GM23248 (cell line): ENCODE measurements at regions not wholly inside any gene's neighbourhood (a gene's known extent, or its start where the extent isn't known, plus 50 kb on each side); places are given as distances from the start of the nearest gene placed in this dataset.

Experiments used
- DNase-seq: peaks from one replicate; pipeline ENCODE4 v3.0.0-alpha.2; 2015
- H2AFZ ChIP-seq: fragments of 200-600 bp; sonication (generic); 2 replicates; pipeline ENCODE4 v1.6.1; 2016; ENCODE audit warnings: antibody characterized with exemption
- H3F3A ChIP-seq: fragments of 200-600 bp; sonication (generic); 2 replicates; pipeline ENCODE4 v1.6.1; 2016; ENCODE audit warnings: mild to moderate bottlenecking, antibody characterized with exemption, mixed run types; ENCODE audit not compliant: insufficient read depth
- H3K27ac ChIP-seq: fragments of 200-600 bp; sonication (generic); 2 replicates; pipeline ENCODE4 v1.5.1; 2016; ENCODE audit warnings: mild to moderate bottlenecking
- H3K27me3 ChIP-seq: fragments of 200-600 bp; sonication (generic); replicated peaks from 2 replicates; pipeline ENCODE4 v1.6.1; 2016; ENCODE audit warnings: mild to moderate bottlenecking; ENCODE audit not compliant: insufficient read depth
- H3K36me3 ChIP-seq: fragments of 200-600 bp; sonication (generic); 2 replicates; pipeline ENCODE4 v1.6.1; 2016; ENCODE audit warnings: low read depth, mild to moderate bottlenecking
- H3K4me1 ChIP-seq: fragments of 200-600 bp; sonication (generic); 2 replicates; pipeline ENCODE4 v1.6.1; 2016; ENCODE audit warnings: mild to moderate bottlenecking; ENCODE audit not compliant: insufficient read depth
- H3K4me2 ChIP-seq: fragments of 200-600 bp; sonication (generic); one replicate; pipeline ENCODE4 v1.6.1; 2016; ENCODE audit warnings: mild to moderate bottlenecking; ENCODE audit not compliant: unreplicated experiment
- H3K4me3 ChIP-seq: fragments of 200-600 bp; sonication (generic); 2 replicates; pipeline ENCODE4 v1.5.1; 2016; ENCODE audit warnings: mild to moderate bottlenecking
- H3K79me2 ChIP-seq: fragments of 200-600 bp; sonication (generic); 2 replicates; pipeline ENCODE4 v1.6.1; 2016; ENCODE audit warnings: mild to moderate bottlenecking; ENCODE audit not compliant: insufficient read depth
- H3K9ac ChIP-seq: fragments of 200-600 bp; sonication (generic); 2 replicates; pipeline ENCODE4 v1.6.1; 2016; ENCODE audit warnings: mild to moderate bottlenecking
- H3K9me2 ChIP-seq: fragments of 200-600 bp; sonication (generic); 2 replicates; pipeline ENCODE4 v1.6.1; 2016; ENCODE audit warnings: mixed run types, mild to moderate bottlenecking, moderate library complexity; ENCODE audit not compliant: insufficient read depth
- H3K9me3 ChIP-seq: fragments of 200-600 bp; sonication (generic); one replicate; pipeline ENCODE4 v1.6.1; 2017; ENCODE audit warnings: low read depth
- H4K20me1 ChIP-seq: fragments of 200-600 bp; sonication (generic); 2 replicates; pipeline ENCODE4 v1.6.0; 2016; ENCODE audit not compliant: insufficient read depth
- EZH2 ChIP-seq: fragments of 200-600 bp; sonication (generic); IDR thresholded peaks from 2 replicates; pipeline ENCODE4 v1.6.1; 2018; ENCODE audit warnings: antibody characterized with exemption, mild to moderate bottlenecking; ENCODE audit not compliant: insufficient read depth, poor library complexity, severe bottlenecking
- EZH2phosphoT487 ChIP-seq: fragments of 200-600 bp; sonication (generic); IDR thresholded peaks from 2 replicates; pipeline ENCODE4 v1.6.1; 2018; ENCODE audit warnings: antibody characterized with exemption, moderate library complexity, mild to moderate bottlenecking, low read depth; ENCODE audit not compliant: insufficient read depth
- WGBS, 2 experiments: methylation state at CpG; one replicate each; pipeline ENCODE4 v1.1.6; 2015 to 2017; ENCODE audit warnings: low lambda C conversion rate in 2 of 2, low coverage in 1 of 2; ENCODE audit errors: missing lambda C conversion rate in 2 of 2; 5-methylcytosine and 5-hydroxymethylcytosine counted together
- in situ Hi-C: fragments of 300-500 bp; cut with MboI; formaldehyde crosslinking; loops from 2 replicates; pipeline ENCODE4 v1.15.0; 2020

GRCh38 chr2:236657215-236657614 is 87.6 kb downstream of the ACKR3 start:
- H3K4me2 ChIP-seq, result no peak overlapping the region
- no peaks in the 10 kb centered on the region for H4K20me1 ChIP-seq
- peaks cover 22% of the 10 kb centered on the region for H3K4me1 ChIP-seq
- no peaks in the 10 kb centered on the region for H3K9me3 ChIP-seq
- no peak overlapping the region for H2AFZ ChIP-seq
- WGBS, 2 experiments, result 91 to 96% methylated on average over 5 of the region's 5 CpGs
- no peak overlapping the region for H3K4me3 ChIP-seq
- DNase-seq, result no peak
- peaks cover 22% of the 10 kb centered on the region for H3F3A ChIP-seq
- H3K27me3 ChIP-seq, result no peaks in the 10 kb centered on the region
- in situ Hi-C loops, result no loop called here
- H3K36me3 ChIP-seq, result no peaks in the 10 kb centered on the region
- H3K9me2 ChIP-seq, result no peaks in the 10 kb centered on the region
- no peaks in the 10 kb centered on the region for H3K79me2 ChIP-seq
- no peak overlapping the region for H3K9ac ChIP-seq
- no peak overlapping the region for H3K27ac ChIP-seq
- TF ChIP-seq EZH2phosphoT487 (no peak), EZH2 (no peak)

- TF ChIP-seq EZH2phosphoT487 (no peak), EZH2 (no peak)
- H3K9ac ChIP-seq, result no peak overlapping the region
- no peaks in the 10 kb centered on the region for H3K9me2 ChIP-seq
- no peak overlapping the region for H3K4me3 ChIP-seq
- H3K27ac ChIP-seq, result no peak overlapping the region
- in situ Hi-C loops, result no loop called here
- H3K36me3 ChIP-seq, result no peaks in the 10 kb centered on the region
- H3K4me2 ChIP-seq, result no peak overlapping the region
- no peaks in the 10 kb centered on the region for H3K27me3 ChIP-seq
- H3K9me3 ChIP-seq, result no peaks in the 10 kb centered on the region
- H3F3A ChIP-seq, result peaks cover 28% of the 10 kb centered on the region
- peaks cover 28% of the 10 kb centered on the region for H3K4me1 ChIP-seq
- 87 to 92% methylated on average over 4 of the region's 4 CpGs for WGBS, 2 experiments
- no peaks in the 10 kb centered on the region for H3K79me2 ChIP-seq
- DNase-seq, result no peak
- H4K20me1 ChIP-seq, result no peaks in the 10 kb centered on the region
- no peak overlapping the region for H2AFZ ChIP-seq
Measured at GRCh38 chr2:236657801-236658200, 88.2 kb downstream of the ACKR3 start.

GRCh38 chr2:236658974-236659757 is 89.5 kb downstream of the ACKR3 start:
- WGBS, 2 experiments, result 85 to 87% methylated on average over 16 of the region's 16 CpGs
- no peak overlapping the region for H3K4me2 ChIP-seq
- no peaks in the 10 kb centered on the region for H3K27me3 ChIP-seq
- no peak overlapping the region for H3K4me3 ChIP-seq
- TF ChIP-seq EZH2 (no peak), EZH2phosphoT487 (no peak)
- in situ Hi-C loops, result no loop called here
- no peaks in the 10 kb centered on the region for H3K36me3 ChIP-seq
- H3K4me1 ChIP-seq, result peaks cover 42% of the 10 kb centered on the region
- DNase-seq, result no peak
- H3K27ac ChIP-seq, result no peak overlapping the region
- H3K9me3 ChIP-seq, result no peaks in the 10 kb centered on the region
- no peak overlapping the region for H2AFZ ChIP-seq
- H4K20me1 ChIP-seq, result no peaks in the 10 kb centered on the region
- H3K9ac ChIP-seq, result no peak overlapping the region
- no peaks in the 10 kb centered on the region for H3K9me2 ChIP-seq
- peaks cover 38% of the 10 kb centered on the region for H3F3A ChIP-seq
- no peaks in the 10 kb centered on the region for H3K79me2 ChIP-seq

- Histone ChIP-seq H4K20me1 (no peaks in the 10 kb centered on the region), H3K9me2 (no peaks in the 10 kb centered on the region), H3K36me3 (no peaks in the 10 kb centered on the region), H3K27ac (0 out of 2 replicates have a peak overlapping the region, but pooled peaks have one; percentile 93), H3K4me1 (peaks cover 48% of the 10 kb centered on the region), H3K27me3 (no peaks in the 10 kb centered on the region), H3K4me2 (no peak overlapping the region), H3F3A (peaks cover 39% of the 10 kb centered on the region), H3K79me2 (no peaks in the 10 kb centered on the region), H2AFZ (no peak overlapping the region), H3K4me3 (no peak overlapping the region), H3K9ac (no peak overlapping the region), H3K9me3 (no peaks in the 10 kb centered on the region)
- TF ChIP-seq EZH2 (no peak), EZH2phosphoT487 (peak; percentile 83; the same call in 1 of the 2 replicates)
- WGBS, 2 experiments, result 58 to 59% methylated on average over 4 to 5 of the region's 5 CpGs
- peak; percentile 77 for DNase-seq
- in situ Hi-C loops, result no loop called here
Measured at GRCh38 chr2:236659758-236660150, 90.1 kb downstream of the ACKR3 start.
